Progenitor cell of endocrine pancreas (in vitro differentiated cells): ENCODE measurements at regions not wholly inside any gene's neighbourhood (a gene's known extent, or its start where the extent isn't known, plus 50 kb on each side); places are given as distances from the start of the nearest gene placed in this dataset.

Source experiments
- DNase-seq: peaks from one replicate; pipeline ENCODE4 v3.0.0; 2021; ENCODE audit warnings: low spot score; ENCODE audit not compliant: unreplicated experiment
- H3K27ac Mint-ChIP-seq: 2 replicates; pipeline ENCODE4 v1.8.0; 2021; ENCODE audit warnings: mild to moderate bottlenecking, moderate library complexity, mixed read lengths
- H3K27me3 Mint-ChIP-seq: 2 replicates; pipeline ENCODE4 v1.8.0; 2021; ENCODE audit warnings: mixed read lengths
- H3K36me3 Mint-ChIP-seq: 2 replicates; pipeline ENCODE4 v1.8.0; 2022; ENCODE audit warnings: mixed read lengths; ENCODE audit not compliant: insufficient read depth
- H3K4me1 Mint-ChIP-seq: 2 replicates; pipeline ENCODE4 v1.8.0; 2021; ENCODE audit warnings: low read depth, mixed read lengths
- H3K4me3 Mint-ChIP-seq: 2 replicates; pipeline ENCODE4 v1.8.0; 2021; ENCODE audit warnings: low read depth, mild to moderate bottlenecking, moderate library complexity, mixed read lengths
- H3K9me3 Mint-ChIP-seq: 2 replicates; pipeline ENCODE4 v1.8.0; 2021; ENCODE audit warnings: low read depth, mixed read lengths
- TF ChIP-seq, protein P1 (sequence below): fragments of 200-600 bp; sonication (generic); IDR thresholded peaks from one replicate; pipeline ENCODE4 v1.5.0; 2021; ENCODE audit warnings: antibody characterized with exemption, mild to moderate bottlenecking; ENCODE audit not compliant: unreplicated experiment

DNA sequence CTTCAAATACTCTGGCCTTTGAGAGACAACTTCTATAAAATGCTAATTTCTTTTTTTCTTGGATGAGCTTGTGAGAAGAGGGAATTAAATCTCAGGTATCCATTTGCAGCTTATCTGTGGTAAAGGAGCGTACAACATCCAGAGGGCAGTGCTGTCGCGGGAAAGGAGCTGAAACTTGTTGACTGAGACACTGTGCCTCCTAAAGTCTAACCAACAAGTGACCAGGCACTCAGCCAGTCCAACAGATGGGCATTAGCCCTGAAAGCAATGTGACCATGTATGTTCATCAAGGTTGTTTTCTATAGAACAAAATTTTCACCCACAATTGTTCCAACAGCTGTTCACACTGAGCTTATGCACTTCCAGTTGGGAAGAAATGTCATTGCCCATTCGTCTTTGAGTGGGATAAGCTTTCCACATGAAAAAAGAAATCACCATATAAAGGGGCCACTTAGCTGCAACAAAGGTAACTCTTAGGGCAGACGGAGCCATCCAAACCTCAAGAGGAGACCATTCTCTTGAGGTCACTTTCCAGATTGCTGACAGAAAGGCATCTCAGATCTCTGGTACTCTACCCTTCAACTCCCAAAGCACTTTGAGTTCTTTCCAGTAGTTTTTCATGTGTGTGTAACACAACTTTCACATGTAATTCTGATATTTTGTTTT, 244.8 kb upstream of the NEIL3 start:
- no peak for DNase-seq
- TF ChIP-seq, protein P1, sequence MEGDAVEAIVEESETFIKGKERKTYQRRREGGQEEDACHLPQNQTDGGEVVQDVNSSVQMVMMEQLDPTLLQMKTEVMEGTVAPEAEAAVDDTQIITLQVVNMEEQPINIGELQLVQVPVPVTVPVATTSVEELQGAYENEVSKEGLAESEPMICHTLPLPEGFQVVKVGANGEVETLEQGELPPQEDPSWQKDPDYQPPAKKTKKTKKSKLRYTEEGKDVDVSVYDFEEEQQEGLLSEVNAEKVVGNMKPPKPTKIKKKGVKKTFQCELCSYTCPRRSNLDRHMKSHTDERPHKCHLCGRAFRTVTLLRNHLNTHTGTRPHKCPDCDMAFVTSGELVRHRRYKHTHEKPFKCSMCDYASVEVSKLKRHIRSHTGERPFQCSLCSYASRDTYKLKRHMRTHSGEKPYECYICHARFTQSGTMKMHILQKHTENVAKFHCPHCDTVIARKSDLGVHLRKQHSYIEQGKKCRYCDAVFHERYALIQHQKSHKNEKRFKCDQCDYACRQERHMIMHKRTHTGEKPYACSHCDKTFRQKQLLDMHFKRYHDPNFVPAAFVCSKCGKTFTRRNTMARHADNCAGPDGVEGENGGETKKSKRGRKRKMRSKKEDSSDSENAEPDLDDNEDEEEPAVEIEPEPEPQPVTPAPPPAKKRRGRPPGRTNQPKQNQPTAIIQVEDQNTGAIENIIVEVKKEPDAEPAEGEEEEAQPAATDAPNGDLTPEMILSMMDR = no peak
- Mint-ChIP-seq H3K4me3 (no peak overlapping the region), H3K27ac (no peak overlapping the region), H3K9me3 (peaks cover 9% of the 10 kb centered on the region), H3K27me3 (no peaks in the 10 kb centered on the region), H3K36me3 (no peaks in the 10 kb centered on the region), H3K4me1 (peaks cover 3% of the 10 kb centered on the region)

GRCh38 chr4:177066746-177067145, 242.9 kb upstream of the NEIL3 start:
- TF ChIP-seq, protein P1 = no peak
- no peaks in the 10 kb centered on the region for H3K27me3 Mint-ChIP-seq
- no peak overlapping the region for H3K4me3 Mint-ChIP-seq
- peaks cover 3% of the 10 kb centered on the region for H3K4me1 Mint-ChIP-seq
- DNase-seq = no peak
- no peaks in the 10 kb centered on the region for H3K36me3 Mint-ChIP-seq
- H3K27ac Mint-ChIP-seq = no peak overlapping the region
- H3K9me3 Mint-ChIP-seq = peaks cover 9% of the 10 kb centered on the region

DNA sequence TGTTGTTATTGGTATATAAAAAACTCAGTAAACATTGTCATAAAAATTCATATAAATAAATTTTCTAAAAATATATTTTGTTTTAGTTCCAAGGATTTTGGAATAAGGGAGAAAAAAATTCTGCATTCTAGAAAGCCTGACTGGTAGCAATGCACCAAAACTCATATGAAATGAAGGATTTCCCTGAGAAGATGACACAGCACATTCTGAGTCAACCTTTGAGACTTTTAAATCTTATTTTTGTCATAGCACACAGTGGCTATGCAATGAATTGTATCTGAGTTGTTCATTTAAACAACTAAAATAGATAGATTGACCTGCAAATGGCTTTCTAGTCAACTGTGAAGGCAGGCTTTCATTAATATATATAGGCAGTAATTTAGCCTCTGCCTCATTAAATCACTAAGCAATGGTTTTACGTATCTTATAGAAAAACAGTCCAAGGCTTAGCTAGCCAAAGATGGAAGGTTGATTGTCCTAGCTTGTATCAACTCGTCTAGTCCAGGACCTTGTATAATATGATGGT, 239.1 kb upstream of the NEIL3 start:
- TF ChIP-seq, protein P1 = no peak

DNA sequence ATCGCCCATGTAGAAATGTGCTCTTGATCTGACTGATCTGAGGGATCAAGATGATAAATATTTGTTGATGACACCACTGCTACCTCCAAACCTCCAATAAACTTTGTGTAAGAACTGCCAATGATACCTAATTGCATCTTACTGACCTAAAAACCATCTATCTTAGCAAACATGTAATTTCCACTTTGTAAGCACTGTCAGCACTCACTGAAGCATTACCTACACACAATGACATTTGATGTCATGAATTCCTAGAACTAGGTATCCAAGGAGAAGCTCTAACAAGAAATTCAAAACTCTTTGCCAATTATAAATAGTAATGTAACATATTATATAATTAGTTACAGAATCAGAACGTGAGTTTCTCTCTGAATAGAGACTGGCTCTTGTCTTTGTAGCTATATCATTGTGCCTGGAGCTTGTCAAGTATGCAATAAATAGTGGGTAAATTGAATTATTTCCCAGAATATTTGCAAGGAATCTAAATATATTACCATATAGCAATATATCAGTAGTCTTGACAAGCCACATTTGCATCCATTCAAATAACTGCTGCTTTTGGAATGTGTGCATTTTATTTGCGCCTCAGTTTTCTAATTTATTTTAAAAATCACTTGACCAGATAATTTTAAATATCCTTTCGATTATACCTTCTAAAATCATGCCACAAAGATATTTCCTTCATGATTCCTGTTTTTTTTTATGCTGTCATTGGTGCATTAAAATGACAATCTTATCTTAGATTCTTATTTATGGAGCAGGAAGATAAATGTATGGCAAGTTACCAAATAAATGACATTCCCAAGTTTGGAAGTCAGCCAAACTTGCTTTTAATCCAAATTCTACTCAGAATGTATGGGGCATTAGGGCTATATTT, 232.3 kb upstream of the NEIL3 start:
- Mint-ChIP-seq H3K4me3 (no peak overlapping the region), H3K27me3 (no peaks in the 10 kb centered on the region), H3K27ac (no peak overlapping the region), H3K9me3 (no peaks in the 10 kb centered on the region), H3K36me3 (no peaks in the 10 kb centered on the region), H3K4me1 (no peaks in the 10 kb centered on the region)
- TF ChIP-seq, protein P1 = no peak
- DNase-seq = no peak

More for the DNA sequence above, 239.1 kb upstream of the NEIL3 start:
- Mint-ChIP-seq H3K27me3 (no peaks in the 10 kb centered on the region), H3K27ac (no peak overlapping the region), H3K4me3 (no peak overlapping the region), H3K9me3 (peaks cover 6% of the 10 kb centered on the region), H3K4me1 (peaks cover 3% of the 10 kb centered on the region), H3K36me3 (no peaks in the 10 kb centered on the region)
- no peak for DNase-seq

- Mint-ChIP-seq H3K9me3 (no peaks in the 10 kb centered on the region), H3K27me3 (no peaks in the 10 kb centered on the region), H3K4me1 (no peaks in the 10 kb centered on the region), H3K36me3 (no peaks in the 10 kb centered on the region), H3K4me3 (no peak overlapping the region), H3K27ac (no peak overlapping the region)
- no peak for DNase-seq
- TF ChIP-seq, protein P1 = no peak
Observed at GRCh38 chr4:177079327-177079726, 230.3 kb upstream of the NEIL3 start.
